ENCODE measurements at regions not wholly inside any gene's neighbourhood (a gene's known extent, or its start where the extent isn't known, plus 50 kb on each side); places are given as distances from the start of the nearest gene placed in this dataset.

DNA sequence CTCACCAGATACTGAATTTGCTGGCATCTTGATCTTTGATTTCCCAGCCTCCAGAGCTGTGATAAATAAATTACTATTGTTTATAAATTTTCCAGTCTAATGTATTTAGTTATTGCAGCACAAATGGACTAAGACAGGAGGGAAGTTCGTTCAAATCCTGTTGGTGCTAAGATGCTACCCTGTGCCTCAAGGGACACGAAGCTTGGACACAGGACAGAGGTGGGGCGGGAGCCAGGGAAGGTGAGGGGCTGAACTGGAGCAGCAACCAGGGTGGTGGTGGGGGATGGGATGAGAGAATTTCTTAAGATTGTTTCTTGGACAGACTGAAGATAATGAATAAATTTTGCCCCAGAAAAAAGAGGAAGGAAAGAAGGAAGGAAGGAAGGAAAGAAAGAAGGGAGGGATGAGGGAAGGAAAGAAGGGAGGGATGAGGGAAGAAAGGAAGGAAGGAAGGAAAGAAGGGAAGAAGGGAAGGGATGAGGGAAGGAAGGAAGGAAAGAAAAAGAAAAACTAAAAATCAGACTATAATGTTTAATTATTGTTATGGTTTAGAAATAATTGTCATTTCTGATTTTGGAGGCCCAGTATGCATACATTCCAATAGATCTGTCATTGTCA lies 127.2 kb downstream of the CDC5L start:
- TF ChIP-seq, protein P1, sequence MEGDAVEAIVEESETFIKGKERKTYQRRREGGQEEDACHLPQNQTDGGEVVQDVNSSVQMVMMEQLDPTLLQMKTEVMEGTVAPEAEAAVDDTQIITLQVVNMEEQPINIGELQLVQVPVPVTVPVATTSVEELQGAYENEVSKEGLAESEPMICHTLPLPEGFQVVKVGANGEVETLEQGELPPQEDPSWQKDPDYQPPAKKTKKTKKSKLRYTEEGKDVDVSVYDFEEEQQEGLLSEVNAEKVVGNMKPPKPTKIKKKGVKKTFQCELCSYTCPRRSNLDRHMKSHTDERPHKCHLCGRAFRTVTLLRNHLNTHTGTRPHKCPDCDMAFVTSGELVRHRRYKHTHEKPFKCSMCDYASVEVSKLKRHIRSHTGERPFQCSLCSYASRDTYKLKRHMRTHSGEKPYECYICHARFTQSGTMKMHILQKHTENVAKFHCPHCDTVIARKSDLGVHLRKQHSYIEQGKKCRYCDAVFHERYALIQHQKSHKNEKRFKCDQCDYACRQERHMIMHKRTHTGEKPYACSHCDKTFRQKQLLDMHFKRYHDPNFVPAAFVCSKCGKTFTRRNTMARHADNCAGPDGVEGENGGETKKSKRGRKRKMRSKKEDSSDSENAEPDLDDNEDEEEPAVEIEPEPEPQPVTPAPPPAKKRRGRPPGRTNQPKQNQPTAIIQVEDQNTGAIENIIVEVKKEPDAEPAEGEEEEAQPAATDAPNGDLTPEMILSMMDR (IDR thresholded peaks at IDR 0.05) = no peak
- Histone ChIP-seq H2AFZ (no peak overlapping the region), H3K27ac (no peak overlapping the region), H3K79me2 (no peaks in the 10 kb centered on the region), H3K36me3 (ENCODE audit: control insufficient read depth, insufficient read depth, low read length) (no peaks in the 10 kb centered on the region), H3K4me1 (no peaks in the 10 kb centered on the region), H3K4me3 (ENCODE audit: low read depth, low read length) (no peak overlapping the region), H3K27me3 (ENCODE audit: control insufficient read depth, insufficient read depth, low read length) (no peaks in the 10 kb centered on the region), H3K4me2 (ENCODE audit: low read length) (no peak overlapping the region), H3K9ac (no peak overlapping the region), H3K9me3 (ENCODE audit: control insufficient read depth, low read length) (peaks cover 4% of the 10 kb centered on the region)

DNA sequence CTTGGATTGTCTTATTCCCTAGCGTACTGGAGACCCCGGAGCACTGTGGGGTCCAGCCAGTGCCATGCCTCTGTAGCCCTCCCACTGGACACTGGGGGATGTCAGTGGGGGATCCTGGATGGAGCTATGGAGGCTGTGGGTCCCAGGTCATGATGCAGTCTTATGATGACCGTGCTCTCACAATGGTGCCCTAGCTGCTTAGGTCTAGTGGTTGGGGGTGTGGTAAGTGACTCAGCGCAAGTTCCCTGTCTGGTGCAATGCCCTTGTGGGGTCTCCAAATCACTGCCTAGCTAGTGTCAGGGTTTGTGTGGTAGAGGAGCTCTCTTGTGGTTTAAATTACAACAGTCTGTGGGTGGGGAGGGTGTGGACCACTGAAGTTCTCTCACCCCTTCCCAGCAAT lies 135.4 kb downstream of the CDC5L start:
- H3K27ac ChIP-seq = no peak overlapping the region
- no peaks in the 10 kb centered on the region for H3K79me2 ChIP-seq
- H2AFZ ChIP-seq = no peak overlapping the region
- peaks cover 2% of the 10 kb centered on the region for H3K9me3 ChIP-seq (ENCODE audit: control insufficient read depth, low read length)
- no peak overlapping the region for H3K9ac ChIP-seq
- H3K36me3 ChIP-seq (ENCODE audit: control insufficient read depth, insufficient read depth, low read length) = no peaks in the 10 kb centered on the region
- TF ChIP-seq, protein P1 (IDR thresholded peaks at IDR 0.05) = no peak
- no peak overlapping the region for H3K4me3 ChIP-seq (ENCODE audit: low read depth, low read length)
- H3K4me1 ChIP-seq = no peaks in the 10 kb centered on the region
- H3K27me3 ChIP-seq (ENCODE audit: control insufficient read depth, insufficient read depth, low read length) = no peaks in the 10 kb centered on the region
- no peak overlapping the region for H3K4me2 ChIP-seq (ENCODE audit: low read length)

DNA sequence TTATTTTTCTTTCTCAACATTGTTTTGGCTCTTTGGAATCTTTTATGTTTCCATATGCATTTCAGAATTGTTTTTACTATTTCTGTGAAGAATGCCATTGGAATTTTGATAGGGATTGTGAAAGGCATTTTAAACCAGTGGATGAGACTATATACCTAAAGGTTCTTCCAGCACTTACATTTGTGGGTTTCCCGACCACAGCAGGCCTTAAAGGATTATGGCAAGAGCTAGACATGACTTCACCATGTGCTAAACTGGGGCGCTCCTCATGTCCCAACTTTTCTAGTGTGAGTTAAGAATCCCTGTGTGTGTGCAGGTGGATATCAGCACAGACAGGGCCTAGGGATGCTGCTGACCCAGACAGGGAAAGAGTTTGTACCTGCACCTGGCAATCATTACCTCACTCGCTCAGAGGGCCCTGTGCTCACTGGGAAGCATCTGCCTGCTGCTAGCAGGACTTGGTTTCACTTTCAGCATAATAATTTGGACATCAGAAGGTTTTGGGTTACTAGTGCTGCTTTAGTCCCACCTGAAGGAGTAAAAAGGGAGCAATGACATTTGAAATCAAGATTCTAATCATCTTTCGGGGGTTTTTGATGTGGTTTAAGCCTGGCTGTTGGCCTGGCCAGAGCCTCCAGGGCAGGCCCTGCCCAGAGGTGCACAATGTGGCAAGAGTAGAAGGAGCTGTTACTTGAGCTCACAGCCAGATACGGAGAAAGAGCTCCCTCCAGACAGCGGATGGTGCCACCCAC lies 137.1 kb downstream of the CDC5L start:
- Histone ChIP-seq H3K9ac (no peak overlapping the region), H3K27ac (no peak overlapping the region), H3K9me3 (ENCODE audit: control insufficient read depth, low read length) (no peaks in the 10 kb centered on the region), H3K4me1 (no peaks in the 10 kb centered on the region), H3K4me2 (ENCODE audit: low read length) (no peak overlapping the region), H3K79me2 (no peaks in the 10 kb centered on the region), H3K36me3 (ENCODE audit: control insufficient read depth, insufficient read depth, low read length) (no peaks in the 10 kb centered on the region), H2AFZ (no peak overlapping the region), H3K27me3 (ENCODE audit: control insufficient read depth, insufficient read depth, low read length) (no peaks in the 10 kb centered on the region), H3K4me3 (ENCODE audit: low read depth, low read length) (no peak overlapping the region)
- TF ChIP-seq, protein P1 (IDR thresholded peaks at IDR 0.05) = no peak

DNA sequence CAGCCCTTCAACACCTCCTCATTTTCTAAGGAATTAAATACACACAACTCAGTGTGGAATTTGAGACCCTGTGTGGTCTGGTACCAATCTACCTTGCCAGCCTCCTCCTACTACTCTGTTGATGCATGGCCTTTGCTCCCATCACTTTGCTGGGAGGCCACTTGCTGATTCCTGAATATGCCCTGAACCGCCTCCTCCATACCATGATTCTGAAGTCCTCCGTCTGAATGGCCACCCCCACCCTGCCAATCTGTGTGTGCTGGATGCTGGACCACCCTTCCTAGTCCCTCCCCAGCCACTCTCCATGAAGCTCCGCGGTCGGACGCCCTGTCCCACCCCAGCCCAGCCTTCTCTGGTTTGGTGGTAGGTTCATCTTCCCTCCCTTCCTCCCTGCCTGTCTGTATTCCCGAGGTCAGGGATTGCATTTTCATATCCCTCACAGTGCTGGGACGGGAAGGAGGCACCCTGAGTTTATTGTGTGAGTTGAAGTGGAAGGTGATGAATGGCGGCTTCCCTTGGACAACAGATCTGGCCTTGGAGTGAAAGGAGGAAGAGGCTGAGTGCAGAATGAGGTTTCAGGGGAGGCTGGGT lies 138.3 kb downstream of the CDC5L start:
- H3K79me2 ChIP-seq = no peaks in the 10 kb centered on the region
- no peak overlapping the region for H3K9ac ChIP-seq
- H3K27me3 ChIP-seq (ENCODE audit: control insufficient read depth, insufficient read depth, low read length) = no peaks in the 10 kb centered on the region
- H3K4me2 ChIP-seq (ENCODE audit: low read length) = no peak overlapping the region
- no peak overlapping the region for H3K27ac ChIP-seq
- H3K36me3 ChIP-seq (ENCODE audit: control insufficient read depth, insufficient read depth, low read length) = no peaks in the 10 kb centered on the region
- no peaks in the 10 kb centered on the region for H3K9me3 ChIP-seq (ENCODE audit: control insufficient read depth, low read length)
- TF ChIP-seq, protein P1 (IDR thresholded peaks at IDR 0.05) = no peak
- H3K4me3 ChIP-seq (ENCODE audit: low read depth, low read length) = no peak overlapping the region
- H3K4me1 ChIP-seq = no peaks in the 10 kb centered on the region
- H2AFZ ChIP-seq = no peak overlapping the region
